ENCODE measurements at regions not wholly inside any gene's neighbourhood (a gene's known extent, or its start where the extent isn't known, plus 50 kb on each side); places are given as distances from the start of the nearest gene placed in this dataset.

DNA sequence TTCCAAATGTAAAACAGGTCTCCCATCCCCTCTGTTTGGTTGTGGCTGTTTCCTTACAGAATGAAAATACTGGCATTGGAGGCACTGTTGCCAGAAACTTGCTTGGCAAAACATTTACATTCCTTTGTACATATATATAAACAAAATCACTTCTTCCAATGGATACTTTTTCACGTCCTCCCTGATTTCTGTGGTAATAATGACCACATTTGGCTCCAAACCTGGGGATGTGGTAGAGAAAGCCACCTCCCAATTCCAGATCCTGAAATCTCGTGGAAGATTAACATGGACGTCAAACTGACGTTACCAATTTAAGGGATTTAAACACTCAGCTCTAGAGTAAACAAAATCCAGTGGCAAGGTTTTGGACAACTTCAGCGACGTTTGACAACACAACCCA is 370.8 kb upstream of the ZFHX3 start:
- Mint-ChIP-seq H3K9me3 (no peaks in the 10 kb centered on the region), H3K36me3 (no peaks in the 10 kb centered on the region), H3K4me3 (no peak overlapping the region), H3K27me3 (peaks cover 3% of the 10 kb centered on the region), H3K27ac (no peak overlapping the region), H3K4me1 (ENCODE audit: unreplicated experiment) (no peaks in the 10 kb centered on the region)
- no peak for TF ChIP-seq CTCF (conservative IDR thresholded peaks at IDR 0.05)
- DNase-seq (ENCODE audit: extremely low spot score, unreplicated experiment) = no peak

GRCh38 chr16:73418051-73418450 is 370.1 kb upstream of the ZFHX3 start:
- H3K4me1 Mint-ChIP-seq (ENCODE audit: unreplicated experiment) = no peaks in the 10 kb centered on the region
- no peaks in the 10 kb centered on the region for H3K36me3 Mint-ChIP-seq
- H3K27me3 Mint-ChIP-seq = peaks cover 3% of the 10 kb centered on the region
- no peak for TF ChIP-seq CTCF (conservative IDR thresholded peaks at IDR 0.05)
- H3K9me3 Mint-ChIP-seq = no peaks in the 10 kb centered on the region
- no peak for DNase-seq (ENCODE audit: extremely low spot score, unreplicated experiment)
- no peak overlapping the region for H3K4me3 Mint-ChIP-seq
- no peak overlapping the region for H3K27ac Mint-ChIP-seq

- Mint-ChIP-seq H3K36me3 (no peaks in the 10 kb centered on the region), H3K4me1 (ENCODE audit: unreplicated experiment) (no peaks in the 10 kb centered on the region), H3K9me3 (no peaks in the 10 kb centered on the region), H3K27ac (no peak overlapping the region), H3K4me3 (no peak overlapping the region), H3K27me3 (peaks cover 3% of the 10 kb centered on the region)
- no peak for DNase-seq (ENCODE audit: extremely low spot score, unreplicated experiment)
- no peak for TF ChIP-seq CTCF (conservative IDR thresholded peaks at IDR 0.05)
These were observed 367.4 kb upstream of the ZFHX3 start for GRCh38 chr16:73415286-73415685.

GRCh38 chr16:73414638-73415037 is 366.7 kb upstream of the ZFHX3 start:
- Mint-ChIP-seq H3K27ac (no peak overlapping the region), H3K4me3 (no peak overlapping the region), H3K27me3 (peaks cover 3% of the 10 kb centered on the region), H3K36me3 (no peaks in the 10 kb centered on the region), H3K9me3 (no peaks in the 10 kb centered on the region), H3K4me1 (ENCODE audit: unreplicated experiment) (no peaks in the 10 kb centered on the region)
- TF ChIP-seq CTCF (conservative IDR thresholded peaks at IDR 0.05) = no peak
- no peak for DNase-seq (ENCODE audit: extremely low spot score, unreplicated experiment)

- Mint-ChIP-seq H3K4me1 (ENCODE audit: unreplicated experiment) (no peaks in the 10 kb centered on the region), H3K27me3 (peaks cover 3% of the 10 kb centered on the region), H3K27ac (no peak overlapping the region), H3K9me3 (no peaks in the 10 kb centered on the region), H3K36me3 (no peaks in the 10 kb centered on the region), H3K4me3 (no peak overlapping the region)
- DNase-seq (ENCODE audit: extremely low spot score, unreplicated experiment) = no peak
- TF ChIP-seq CTCF (conservative IDR thresholded peaks at IDR 0.05) = no peak
These were observed 365.9 kb upstream of the ZFHX3 start for GRCh38 chr16:73413830-73414190.
